HK-2 (cell line): ENCODE measurements at regions not wholly inside any gene's neighbourhood (a gene's known extent, or its start where the extent isn't known, plus 50 kb on each side); places are given as distances from the start of the nearest gene placed in this dataset.
"Not testable (repeated sequence)": the region's sequence is repeated elsewhere in the genome, so short reads cannot be mapped to it uniquely, and the experiment has no call there.

Experiments
- DNase-seq: peaks from one replicate; pipeline ENCODE4 v3.0.0-alpha.2; 2018; ENCODE audit not compliant: unreplicated experiment

GRCh38 chr2:595141-595815, 81.9 kb downstream of the TMEM18 start:
- DNase-seq = no peak

DNA sequence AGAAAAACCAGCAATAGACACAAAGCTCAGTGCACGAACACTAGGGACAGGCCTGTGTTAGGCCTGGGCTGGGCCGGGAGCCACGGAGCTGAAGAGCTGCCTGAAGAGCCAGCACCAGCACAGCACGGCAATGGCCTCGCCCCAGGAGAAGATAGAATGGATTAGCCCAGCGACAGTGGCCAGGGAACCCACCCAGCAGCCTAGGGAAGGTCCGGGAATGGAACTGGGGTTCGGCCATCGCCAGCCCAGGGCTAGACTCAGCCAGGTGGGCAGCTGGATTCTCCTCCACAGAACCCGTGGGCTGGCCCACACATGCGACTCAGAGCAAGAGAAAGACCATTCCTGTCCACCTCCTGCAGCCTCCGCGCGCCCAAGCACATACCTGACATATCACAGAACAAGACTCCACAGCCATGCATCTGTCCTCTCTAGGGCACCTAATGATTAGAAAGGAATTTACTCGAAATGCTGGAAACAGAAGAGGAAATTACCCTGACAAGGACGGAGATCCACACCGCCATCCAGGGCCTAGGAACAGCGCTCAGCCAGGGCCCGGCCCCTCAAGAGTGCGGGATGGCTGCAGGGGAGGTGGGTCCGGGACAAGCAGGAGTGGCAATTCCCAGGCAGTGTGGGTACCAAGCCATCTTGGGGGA, 82.8 kb downstream of the TMEM18 start:
- no peak for DNase-seq

DNA sequence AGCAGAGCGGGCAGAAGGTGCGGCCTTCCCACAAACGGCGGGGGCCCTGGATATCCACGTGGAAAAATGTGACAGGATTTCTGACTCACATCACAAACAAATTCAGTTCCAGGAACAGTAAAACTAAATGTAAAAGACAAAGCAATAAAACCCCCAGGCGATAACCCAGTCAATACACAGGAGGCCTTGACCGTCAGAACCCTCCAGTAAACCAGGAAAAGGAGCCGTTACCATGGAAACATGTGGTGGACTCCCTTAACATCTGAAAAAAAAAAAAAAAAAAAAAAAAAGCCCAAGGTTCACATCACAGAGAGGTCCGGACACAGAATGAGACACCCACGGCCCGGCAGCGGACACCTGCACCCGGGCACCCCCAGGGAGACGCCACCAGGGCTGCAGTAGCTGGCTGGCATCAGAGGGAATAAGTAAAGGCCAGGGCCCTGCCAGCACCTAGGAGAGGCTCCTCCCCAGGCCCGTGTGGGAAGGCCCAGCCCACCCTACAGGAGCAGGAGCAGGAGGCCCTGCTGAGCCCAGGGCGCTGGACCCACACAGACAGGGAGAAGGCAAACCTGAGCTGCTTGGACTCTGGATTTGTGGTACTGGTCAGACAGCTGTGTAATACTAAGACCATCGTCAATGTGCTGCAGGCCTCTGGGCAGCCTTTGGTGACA, 83.7 kb downstream of the TMEM18 start:
- no peak for DNase-seq

DNA sequence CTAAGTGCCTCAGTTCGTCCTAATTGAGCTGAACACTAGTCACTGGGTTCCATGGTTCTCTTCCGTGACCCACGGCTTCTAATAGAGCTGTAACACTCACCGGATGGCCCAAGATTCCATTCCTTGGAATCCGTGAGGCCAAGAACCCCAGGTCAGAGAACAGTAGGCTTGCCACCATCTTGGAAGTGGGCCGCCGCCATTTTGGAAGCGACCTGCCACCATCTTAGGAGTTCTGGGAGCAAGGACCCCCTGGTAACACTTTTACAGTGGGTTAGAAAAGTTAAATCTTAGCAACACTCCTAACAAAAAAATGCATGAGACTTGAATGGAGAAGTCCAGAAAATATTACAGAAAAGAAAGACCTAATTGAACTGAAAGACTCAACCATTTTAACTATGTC, 84.5 kb downstream of the TMEM18 start:
- no peak for DNase-seq

GRCh38 chr2:590214-591175, 86.7 kb downstream of the TMEM18 start:
- DNase-seq = no peak

GRCh38 chr2:589281-590130, 87.7 kb downstream of the TMEM18 start:
- no peak for DNase-seq

GRCh38 chr2:588074-588645, 89.0 kb downstream of the TMEM18 start:
- no peak for DNase-seq

- no peak for DNase-seq
These were observed 89.9 kb downstream of the TMEM18 start for GRCh38 chr2:587087-587960.

GRCh38 chr2:586641-587076, 90.5 kb downstream of the TMEM18 start:
- no peak for DNase-seq

DNA sequence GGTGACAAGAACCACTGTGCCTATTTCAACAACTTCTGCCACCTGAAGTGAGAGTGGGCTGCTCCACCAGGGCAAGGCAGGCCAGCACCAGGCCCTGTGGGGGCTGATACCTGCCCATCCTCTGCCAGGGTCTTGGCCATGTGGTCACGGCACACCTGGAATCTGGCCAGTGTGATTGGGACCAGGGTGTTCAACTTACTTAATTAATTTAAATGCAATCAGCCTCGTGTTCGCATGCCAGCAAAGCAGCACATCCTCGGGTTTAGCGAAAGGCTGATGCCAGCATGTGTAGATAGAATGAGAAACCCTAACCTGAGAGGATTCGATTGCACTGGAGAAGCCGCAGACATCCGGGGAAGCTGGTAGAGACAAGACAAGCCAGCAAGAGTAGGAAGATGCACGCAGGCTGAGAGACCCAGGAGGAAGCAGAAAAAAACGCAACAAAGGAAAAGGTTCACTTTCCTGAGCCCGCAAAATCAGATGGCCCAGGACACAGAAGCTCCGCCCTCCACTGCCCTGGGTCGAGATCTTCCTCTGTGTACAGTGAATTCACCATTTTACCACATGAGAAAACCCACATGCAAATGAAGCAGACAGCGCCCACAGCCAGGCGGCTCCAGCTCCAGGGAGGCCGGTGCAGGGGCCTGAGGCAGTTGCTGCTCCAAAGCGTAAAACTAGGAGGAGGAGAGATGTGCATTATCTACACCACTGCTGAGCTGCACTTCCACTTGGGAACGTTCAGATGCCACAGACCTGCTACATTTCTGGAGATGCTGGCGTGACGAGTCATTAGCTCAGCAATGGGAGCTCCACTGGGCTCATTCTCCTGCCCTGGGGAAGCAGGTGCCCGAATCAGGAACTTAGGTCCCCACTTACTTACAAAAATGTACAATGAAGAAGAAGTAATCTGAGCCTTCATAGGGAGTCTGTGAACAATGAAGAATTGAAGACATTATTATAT, 92.1 kb downstream of the TMEM18 start:
- DNase-seq = no peak

DNA sequence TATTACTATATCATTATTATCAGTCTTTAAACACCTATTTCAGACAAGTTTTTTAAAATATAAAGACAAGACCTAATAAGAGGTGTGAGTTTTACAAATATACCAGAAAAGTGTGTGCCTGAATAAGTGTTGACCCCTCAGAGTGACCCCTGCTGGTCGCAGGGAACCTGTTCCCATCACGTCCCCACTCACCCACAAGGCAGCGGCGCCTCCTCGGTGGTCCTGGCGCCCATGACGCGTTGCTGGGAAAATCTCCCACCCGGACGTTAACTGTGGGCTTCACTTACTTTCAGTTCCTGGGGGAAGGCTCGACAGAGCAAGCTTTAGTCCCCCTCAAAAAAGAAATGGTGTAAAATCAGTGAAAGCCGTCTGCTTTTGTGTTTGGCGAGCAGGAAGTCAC, 93.5 kb downstream of the TMEM18 start:
- no peak for DNase-seq

DNA sequence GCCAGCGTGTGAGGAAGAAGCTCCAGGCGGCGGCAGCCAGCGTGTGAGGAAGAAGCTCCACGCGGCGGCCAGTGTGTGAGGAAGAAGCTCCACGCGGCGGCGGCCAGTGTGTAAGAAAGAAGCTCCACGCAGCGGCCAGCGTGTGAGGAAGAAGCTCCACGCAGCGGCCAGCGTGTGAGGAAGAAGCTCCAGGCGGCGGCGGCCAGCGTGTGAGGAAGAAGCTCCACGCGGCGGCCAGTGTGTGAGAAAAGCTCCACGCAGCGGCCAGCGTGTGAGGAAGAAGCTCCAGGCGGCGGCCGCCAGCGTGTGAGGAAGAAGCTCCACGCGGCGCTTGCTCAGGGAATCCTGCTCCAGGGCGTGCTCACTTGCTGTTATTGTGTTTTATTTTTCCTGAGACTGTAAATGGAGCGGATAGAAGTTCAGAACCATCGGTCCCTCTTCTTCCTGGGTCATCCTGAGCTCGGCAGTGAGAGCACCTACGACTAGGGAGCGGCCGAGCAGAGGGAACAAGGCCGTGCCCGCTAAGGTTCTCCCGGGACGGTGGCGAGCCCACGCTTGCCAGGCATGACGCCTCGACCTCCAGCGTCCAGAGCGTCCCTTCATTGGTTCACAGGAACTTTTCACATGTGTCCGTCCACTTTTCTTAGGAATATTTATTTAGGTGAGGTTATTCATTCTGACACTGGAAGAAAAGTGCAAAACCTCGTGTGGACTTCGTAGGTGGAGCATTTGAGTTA, 94.2 kb downstream of the TMEM18 start:
- no peak for DNase-seq

- not testable (repeated sequence) for DNase-seq
These were observed 94.9 kb downstream of the TMEM18 start for GRCh38 chr2:582289-582688.

- no peak for DNase-seq
These were observed 97.2 kb downstream of the TMEM18 start for GRCh38 chr2:579961-580360.

GRCh38 chr2:579351-579886, 97.8 kb downstream of the TMEM18 start:
- DNase-seq = no peak

DNA sequence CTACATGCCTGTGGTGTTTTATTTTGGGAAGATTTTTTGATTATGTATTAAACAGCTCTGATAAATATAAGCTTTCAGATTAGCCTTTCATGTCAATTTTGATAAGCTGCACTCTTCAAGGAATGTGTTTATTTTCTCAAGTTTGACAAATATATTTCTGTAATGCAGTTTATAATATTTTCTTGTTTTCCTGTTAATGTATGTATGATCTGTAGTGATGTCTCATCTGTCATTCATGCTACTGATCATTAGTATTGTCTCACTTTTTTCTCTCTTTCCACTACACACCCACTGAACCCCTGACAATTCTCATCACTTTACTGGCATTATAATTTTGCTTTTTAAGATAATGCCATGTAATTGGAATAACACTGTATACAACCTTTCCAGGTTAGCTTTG, 100.9 kb downstream of the TMEM18 start:
- DNase-seq = no peak

DNA sequence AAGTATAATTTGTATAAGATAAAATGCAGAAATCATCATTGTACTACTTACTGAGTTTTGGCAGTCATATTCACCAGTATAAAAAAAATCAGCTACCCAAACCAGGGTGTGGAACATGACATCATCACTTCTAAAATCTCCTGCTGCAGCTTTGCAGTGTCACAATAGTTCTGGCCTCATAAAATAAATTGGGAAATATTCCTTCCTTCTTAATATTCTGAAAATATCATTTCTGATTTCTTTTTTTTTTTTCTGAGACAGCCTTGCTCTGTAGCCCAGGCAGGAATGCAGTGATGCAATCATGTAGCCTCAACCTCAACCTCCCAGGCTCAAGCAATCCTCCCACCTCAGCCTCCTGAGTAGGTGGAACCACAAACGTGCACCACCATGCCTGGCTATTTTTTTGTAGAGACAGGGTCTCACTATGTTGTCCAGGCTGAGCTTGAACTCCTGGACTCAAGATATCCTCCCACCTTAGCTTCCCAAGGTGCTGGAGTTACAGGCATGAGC, 101.4 kb downstream of the TMEM18 start:
- no peak for DNase-seq
